H1 (cell line): ENCODE measurements at regions not wholly inside any gene's neighbourhood (a gene's known extent, or its start where the extent isn't known, plus 50 kb on each side); places are given as distances from the start of the nearest gene placed in this dataset.

Experiments
- CTCF ChIA-PET: fragments of 300-600 bp; sonication (Branson Sonifier 250); formaldehyde crosslinking; loops from one replicate; lab custom pipeline; 2021; ENCODE audit not compliant: partially characterized antibody; lab: Charles Lee
- POLR2A ChIA-PET: fragments of 300-600 bp; sonication (Branson Sonifier 250); formaldehyde crosslinking; loops from one replicate; lab custom pipeline; 2021; ENCODE audit warnings: inconsistent platforms; ENCODE audit not compliant: partially characterized antibody; lab: Charles Lee
- DNase-seq, 2 experiments: peaks; one replicate each; pipeline versions ENCODE4 v3.0.0 to v3.0.0-alpha.2; 2010 to 2022; ENCODE audit warnings: low spot score in 2 of 2, low read depth in 1 of 2, mixed read lengths in 1 of 2
- FAIRE-seq: peaks from 2 replicates; lab custom pipeline; 2011; peaks lifted over from hg19 to GRCh38; lab: Jason Lieb, UNC
- H2AFZ ChIP-seq: 2 replicates; pipeline ENCODE4 v1.8.1; 2012; ENCODE audit warnings: low read length, inconsistent platforms
- H2AK5ac ChIP-seq: 2 replicates; pipeline ENCODE4 v1.6.1; 2013; ENCODE audit warnings: low read depth, low read length
- H2BK120ac ChIP-seq: replicated peaks from 2 replicates; pipeline ENCODE3; 2013; ENCODE audit warnings: low read depth, low read length, inconsistent platforms
- H2BK12ac ChIP-seq: 2 replicates; pipeline ENCODE4 v1.6.1; 2013; ENCODE audit warnings: low read depth, low read length
- H2BK15ac ChIP-seq: 2 replicates; pipeline ENCODE4 v1.6.1; 2013; ENCODE audit warnings: low read length
- H2BK20ac ChIP-seq: 2 replicates; pipeline ENCODE4 v1.6.1; 2013; ENCODE audit warnings: low read length
- H2BK5ac ChIP-seq: 2 replicates; pipeline ENCODE4 v1.6.1; 2013; ENCODE audit warnings: low read depth, low read length
- H3K14ac ChIP-seq: 2 replicates; pipeline ENCODE4 v1.6.1; 2013; ENCODE audit warnings: inconsistent platforms; ENCODE audit not compliant: insufficient read length
- H3K18ac ChIP-seq: 2 replicates; pipeline ENCODE4 v1.6.1; 2013; ENCODE audit warnings: low read length; ENCODE audit errors: extremely low read depth
- H3K23ac ChIP-seq: 2 replicates; pipeline ENCODE4 v1.6.1; 2013; ENCODE audit warnings: inconsistent platforms; ENCODE audit not compliant: insufficient read length
- H3K23me2 ChIP-seq: 2 replicates; pipeline ENCODE4 v1.6.1; 2013; ENCODE audit warnings: low read depth, low read length
- H3K27ac ChIP-seq: 2 replicates; pipeline ENCODE4 v1.6.1; 2011; ENCODE audit warnings: low read depth, low read length, inconsistent platforms
- H3K27me3 ChIP-seq, 4 experiments: replicated peaks in 1 of 4; 1 replicate in 1 of 4; 2 replicates in 3 of 4; pipeline versions ENCODE4 v1.6.1 to v1.8.1; 2011 to 2013; ENCODE audit warnings: low read length in 3 of 4, mild to moderate bottlenecking in 3 of 4, inconsistent platforms in 2 of 4, mixed read lengths in 2 of 4, moderate library complexity in 1 of 4; ENCODE audit not compliant: control insufficient read depth in 3 of 4, insufficient read depth in 3 of 4; ENCODE audit errors: extremely low read depth in 1 of 4
- H3K36me3 ChIP-seq, 4 experiments: 2 replicates each; pipeline versions ENCODE4 v1.6.1 to v1.8.1; 2011 to 2013; ENCODE audit warnings: mild to moderate bottlenecking in 4 of 4, low read length in 3 of 4, moderate library complexity in 2 of 4, control low read depth in 1 of 4, inconsistent platforms in 1 of 4; ENCODE audit not compliant: insufficient read depth in 4 of 4, control insufficient read depth in 2 of 4
- H3K4ac ChIP-seq: replicated peaks from 2 replicates; pipeline ENCODE3; 2013; ENCODE audit warnings: low read length, low read depth, mixed read lengths, inconsistent platforms; ENCODE audit not compliant: insufficient read length
- H3K4me1 ChIP-seq, 4 experiments: replicated peaks in 1 of 4; 1 replicate in 1 of 4; 2 replicates in 3 of 4; pipeline versions ENCODE4 v1.6.1 to v1.8.1; 2011 to 2013; ENCODE audit warnings: low read length in 3 of 4, inconsistent platforms in 2 of 4, mixed read lengths in 1 of 4; ENCODE audit not compliant: insufficient read depth in 4 of 4, control insufficient read depth in 3 of 4
- H3K4me2 ChIP-seq, 2 experiments: 2 replicates each; pipeline versions ENCODE4 v1.6.1 to v1.8.1; 2011 to 2013; ENCODE audit warnings: low read depth in 2 of 2, low read length in 2 of 2, control low read depth in 1 of 2, inconsistent platforms in 1 of 2, mild to moderate bottlenecking in 1 of 2; ENCODE audit not compliant: insufficient read depth in 1 of 2
- H3K4me3 ChIP-seq, 4 experiments: fragments of 200-600, 300-600 bp in 1 of 4; sonication (generic), shearing (Covaris generic), sonication (Bioruptor Twin) in 1 of 4; 2 replicates each; pipeline versions ENCODE4 v1.5.1 to v1.8.1; 2011 to 2016; ENCODE audit warnings: low read length in 4 of 4, low read depth in 3 of 4, control low read depth in 2 of 4, inconsistent platforms in 2 of 4, mild to moderate bottlenecking in 2 of 4, mixed read lengths in 1 of 4, moderate library complexity in 1 of 4; ENCODE audit not compliant: insufficient read depth in 2 of 4; ENCODE audit errors: extremely low read depth in 1 of 4
- H3K56ac ChIP-seq: replicated peaks from 2 replicates; pipeline ENCODE3; 2013; ENCODE audit warnings: low read depth, mild to moderate bottlenecking, mixed read lengths, low read length, inconsistent platforms; ENCODE audit not compliant: insufficient read length
- H3K79me1 ChIP-seq: 2 replicates; pipeline ENCODE4 v1.6.1; 2013; ENCODE audit warnings: low read depth, low read length, control low read depth
- H3K79me2 ChIP-seq, 2 experiments: 2 replicates each; pipeline versions ENCODE4 v1.6.1 to v1.8.1; 2012 to 2013; ENCODE audit warnings: low read length in 2 of 2, mild to moderate bottlenecking in 2 of 2, inconsistent platforms in 1 of 2; ENCODE audit not compliant: insufficient read depth in 2 of 2, control insufficient read depth in 1 of 2
- H3K9ac ChIP-seq, 4 experiments: replicated peaks in 1 of 4; 1 replicate in 1 of 4; 2 replicates in 3 of 4; pipeline versions ENCODE4 v1.6.1 to v1.8.1; 2011 to 2013; ENCODE audit warnings: low read depth in 3 of 4, low read length in 3 of 4, control low read depth in 2 of 4, mild to moderate bottlenecking in 2 of 4, moderate library complexity in 2 of 4, inconsistent platforms in 1 of 4; ENCODE audit errors: extremely low read depth in 1 of 4
- H3K9me3 ChIP-seq, 2 experiments: 2 replicates each; pipeline versions ENCODE4 v1.6.1 to v1.8.1; 2012 to 2013; ENCODE audit warnings: mild to moderate bottlenecking in 2 of 2, moderate library complexity in 2 of 2, control low read depth in 1 of 2, inconsistent platforms in 1 of 2, low read depth in 1 of 2, low read length in 1 of 2, mixed read lengths in 1 of 2; ENCODE audit not compliant: insufficient read depth in 2 of 2
- H4K20me1 ChIP-seq, 2 experiments: replicated peaks in 1 of 2; 2 replicates each; pipeline versions ENCODE3 to v1.8.1; 2011 to 2013; ENCODE audit warnings: inconsistent platforms in 2 of 2, low read length in 2 of 2, mild to moderate bottlenecking in 1 of 2; ENCODE audit not compliant: insufficient read depth in 2 of 2, control insufficient read depth in 1 of 2
- H4K5ac ChIP-seq: 2 replicates; pipeline ENCODE4 v1.6.1; 2013; ENCODE audit warnings: low read length, low read depth, mixed read lengths, inconsistent platforms; ENCODE audit not compliant: insufficient read length
- H4K8ac ChIP-seq: 2 replicates; pipeline ENCODE4 v1.8.0; 2013; ENCODE audit warnings: mild to moderate bottlenecking, moderate library complexity, low read length, inconsistent platforms; ENCODE audit not compliant: insufficient read depth; ENCODE audit errors: extremely low read depth
- H4K91ac ChIP-seq: replicated peaks from 2 replicates; pipeline ENCODE3; 2013; ENCODE audit warnings: low read length, mixed read lengths, inconsistent platforms; ENCODE audit not compliant: insufficient read length
- CHD1 ChIP-seq: IDR thresholded peaks from 2 replicates; pipeline ENCODE4 v1.6.1; 2012; ENCODE audit warnings: low read depth, low read length, improper control_type of control experiment
- JUND ChIP-seq: IDR thresholded peaks from 2 replicates; pipeline ENCODE4 v1.6.1; 2011; ENCODE audit warnings: mild to moderate bottlenecking, improper control_type of control experiment, low read length
- KDM4A ChIP-seq: IDR thresholded peaks from one replicate; pipeline ENCODE4 v1.7.1; 2012; ENCODE audit warnings: low read depth, mild to moderate bottlenecking, moderate library complexity, low read length, inconsistent platforms; ENCODE audit not compliant: severe bottlenecking
- POLR2A ChIP-seq, 2 experiments: IDR thresholded peaks; 1 replicate in 1 of 2; 2 replicates in 1 of 2; pipeline ENCODE4 v1.6.1; 2011; ENCODE audit warnings: low read depth in 2 of 2, low read length in 2 of 2, mild to moderate bottlenecking in 2 of 2; ENCODE audit errors: control extremely low read depth in 1 of 2
- RBBP5 ChIP-seq: IDR thresholded peaks from 2 replicates; pipeline ENCODE4 v1.7.1; 2012; ENCODE audit warnings: low read depth, mild to moderate bottlenecking, inconsistent platforms, low read length, moderate library complexity, borderline replicate concordance
- TAF7 ChIP-seq: optimal IDR thresholded peaks from 2 replicates; pipeline ENCODE3; 2011; ENCODE audit warnings: low read depth, mild to moderate bottlenecking, inconsistent platforms, low read length, moderate library complexity, borderline replicate concordance
- TCF12 ChIP-seq: IDR thresholded peaks from 2 replicates; pipeline ENCODE4 v1.6.1; 2011; ENCODE audit warnings: low read depth, mild to moderate bottlenecking, low read length
- WGBS, 2 experiments: shearing (Covaris generic) in 1 of 2; methylation state at CpG; one replicate each; pipeline versions ENCODE4 v1.1.6 to v1.1.7; 2013 to 2015; ENCODE audit warnings: low lambda C conversion rate in 2 of 2, mixed read lengths in 2 of 2, inconsistent platforms in 1 of 2, low coverage in 1 of 2, missing lambda C conversion rate in 1 of 2; ENCODE audit not compliant: insufficient replicate concordance in 2 of 2, insufficient coverage in 1 of 2, insufficient read length in 1 of 2; ENCODE audit errors: extremely low coverage in 1 of 2, missing lambda C conversion rate in 1 of 2; 5-methylcytosine and 5-hydroxymethylcytosine counted together
- TF ChIP-seq, protein P1 (sequence below): IDR thresholded peaks from 2 replicates; pipeline ENCODE4 v1.6.1; 2011; ENCODE audit warnings: low read depth, mild to moderate bottlenecking, low read length; ENCODE audit not compliant: insufficient read depth

DNA sequence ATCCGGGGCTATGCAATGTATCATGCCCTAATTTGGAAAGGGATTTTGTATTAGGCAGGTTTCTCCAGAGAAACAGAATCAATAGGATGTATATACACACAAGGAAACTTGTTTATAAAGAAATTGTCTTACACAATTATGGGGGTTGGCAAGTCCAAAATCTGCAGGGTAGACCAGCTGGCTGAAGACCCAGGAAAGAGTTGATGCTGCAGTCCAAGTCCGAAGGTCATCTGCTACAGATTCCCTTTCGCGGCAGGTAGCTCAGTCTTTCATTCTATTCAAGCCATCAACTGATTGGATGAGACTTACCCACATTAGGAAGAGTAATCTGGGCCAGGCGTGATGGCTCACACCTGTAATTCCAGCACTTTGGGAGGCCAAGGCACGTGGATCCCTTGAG lies 54.6 kb upstream of the CXADR start:
- Histone ChIP-seq H3K9ac (no peak overlapping the region), H3K9me3 (no peaks in the 10 kb centered on the region), H2AK5ac (no peak overlapping the region), H3K79me1 (no peaks in the 10 kb centered on the region), H3K4me2 (no peak overlapping the region), H3K4me1 (no peaks in the 10 kb centered on the region), H3K56ac (no peak overlapping the region), H3K4ac (no peak overlapping the region), H4K91ac (no peak overlapping the region), H3K14ac (no peak overlapping the region), H2BK15ac (no peak overlapping the region), H3K18ac (no peak overlapping the region), H3K27ac (no peak overlapping the region), H4K8ac (no peak overlapping the region), H2BK20ac (no peak overlapping the region), H2AFZ (no peak overlapping the region), H2BK120ac (no peak overlapping the region), H3K23ac (no peak overlapping the region), H3K27me3 (no peaks in the 10 kb centered on the region), H3K36me3 (no peaks in the 10 kb centered on the region), H2BK5ac (no peak overlapping the region), H3K4me3 (no peak overlapping the region), H4K5ac (no peak overlapping the region), H3K23me2 (no peaks in the 10 kb centered on the region), H2BK12ac (no peak overlapping the region), H4K20me1 (no peaks in the 10 kb centered on the region), H3K79me2 (no peaks in the 10 kb centered on the region)
- ChIA-PET CTCF (no interaction called here), POLR2A (no interaction called here)
- DNase-seq: peak in 1 of 2 experiments; percentile 19
- 68% methylated on average over 6 of the region's 6 CpGs; no CpG with 5 or more reads in 1 of the 2 experiments for WGBS, 2 experiments
- TF ChIP-seq CHD1: no peak
- no peak for TF ChIP-seq KDM4A
- TF ChIP-seq TAF7: no peak
- no peak for TF ChIP-seq JUND
- TF ChIP-seq, protein P1, sequence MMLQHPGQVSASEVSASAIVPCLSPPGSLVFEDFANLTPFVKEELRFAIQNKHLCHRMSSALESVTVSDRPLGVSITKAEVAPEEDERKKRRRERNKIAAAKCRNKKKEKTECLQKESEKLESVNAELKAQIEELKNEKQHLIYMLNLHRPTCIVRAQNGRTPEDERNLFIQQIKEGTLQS: no peak
- no peak for TF ChIP-seq RBBP5
- no peak for TF ChIP-seq TCF12
- TF ChIP-seq POLR2A (IDR thresholded peaks at IDR 0.05; ENCODE audit: control extremely low read depth in 1 of 2, low read depth in 2 of 2, low read length in 2 of 2): no peak
- no peak for FAIRE-seq
